Peyer's patch (tissue), 4 donors: ENCODE measurements at regions not wholly inside any gene's neighbourhood (a gene's known extent, or its start where the extent isn't known, plus 50 kb on each side); places are given as distances from the start of the nearest gene placed in this dataset.

Experiments used
- CTCF ChIP-seq, 6 experiments: fragments of 450-650 bp in 4 of 6; fragments of 200-600 bp in 2 of 6; sonication (generic) in 1 of 6; IDR thresholded peaks; one replicate each; pipeline ENCODE4 v1.5.1; 2017 to 2019; ENCODE audit warnings: antibody characterized with exemption in 6 of 6, mild to moderate bottlenecking in 3 of 6, moderate library complexity in 1 of 6
- POLR2A ChIP-seq, 2 donors: fragments of 450-650 bp; IDR thresholded peaks; one replicate each; pipeline ENCODE4 v1.5.1; 2017; ENCODE audit warnings: antibody characterized with exemption in 2 of 2, mild to moderate bottlenecking in 2 of 2, moderate library complexity in 2 of 2

GRCh38 chr14:40009771-40010170, 577.5 kb upstream of the FBXO33 start:
- TF ChIP-seq CTCF (IDR thresholded peaks at IDR 0.05) (no peak), POLR2A (IDR thresholded peaks at IDR 0.05) (no peak)
